HCT116 (cell line): ENCODE measurements at regions not wholly inside any gene's neighbourhood (a gene's known extent, or its start where the extent isn't known, plus 50 kb on each side); places are given as distances from the start of the nearest gene placed in this dataset.

Experiments
- CTCF ChIP-seq, 3 experiments: fragments of 200-600 bp in 1 of 3; sonication (generic) in 1 of 3; IDR thresholded peaks in 2 of 3; conservative IDR thresholded peaks in 1 of 3; 2 replicates each; pipeline ENCODE4 v1.5.1; 2012 to 2017; ENCODE audit warnings: low read depth in 2 of 3, low read length in 2 of 3, antibody characterized with exemption in 1 of 3, borderline replicate concordance in 1 of 3, control low read depth in 1 of 3, mild to moderate bottlenecking in 1 of 3, mixed read lengths in 1 of 3, mixed run types in 1 of 3, moderate library complexity in 1 of 3; ENCODE audit not compliant: insufficient read depth in 1 of 3
- SIN3A ChIP-seq: IDR thresholded peaks from 2 replicates; pipeline ENCODE4 v1.6.1; 2012; ENCODE audit warnings: low read depth
- ZFX ChIP-seq: fragments of 450-650 bp; IDR thresholded peaks from 2 replicates; pipeline ENCODE4 v1.6.1; 2017

GRCh38 chr4:13703096-13703495, 75.6 kb upstream of the BOD1L1 start:
- TF ChIP-seq SIN3A (no peak), ZFX (no peak), CTCF (IDR thresholded peaks at IDR 0.05 in 2 of 3, conservative IDR thresholded peaks at IDR 0.05 in 1 of 3; ENCODE audit: borderline replicate concordance in 1 of 3, insufficient read depth in 1 of 3, low read depth in 2 of 3, low read length in 2 of 3) (no peak)
